HPDE6-E6E7 (cell line): ENCODE measurements at regions not wholly inside any gene's neighbourhood (a gene's known extent, or its start where the extent isn't known, plus 50 kb on each side); places are given as distances from the start of the nearest gene placed in this dataset.
"Not testable (repeated sequence)": the region's sequence is repeated elsewhere in the genome, so short reads cannot be mapped to it uniquely, and the experiment has no call there.

Experiments
- DNase-seq: peaks from one replicate; pipeline ENCODE4 v3.0.0; 2011; ENCODE audit warnings: missing footprints; ENCODE audit errors: extremely low spot score

- not testable (repeated sequence) for DNase-seq
Measured at GRCh38 chr2:95765925-95766910, 174.4 kb downstream of the TRIM43 start.

- DNase-seq: not testable (repeated sequence)
Measured at GRCh38 chr2:95767531-95767930, 175.7 kb downstream of the TRIM43 start.

DNA sequence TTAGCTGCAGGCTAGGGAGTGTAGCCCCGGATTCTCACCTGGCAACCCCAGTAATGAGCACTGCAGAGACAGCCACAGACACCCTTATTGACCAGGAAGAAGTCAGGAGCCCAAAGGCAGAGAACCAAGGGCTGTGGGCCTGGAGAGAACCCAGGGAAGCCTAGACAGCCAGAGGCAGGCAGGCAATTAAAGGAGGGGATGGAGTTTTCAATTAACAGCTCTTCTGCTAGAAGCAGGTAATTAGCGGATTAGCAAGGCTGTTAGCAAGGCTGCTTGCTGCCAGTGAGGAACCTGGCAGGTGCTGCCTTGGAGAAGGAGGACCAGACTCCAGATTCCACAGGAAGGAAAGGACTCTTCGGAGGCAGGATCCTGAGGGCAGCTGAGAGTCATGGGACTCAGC, 176.1 kb downstream of the TRIM43 start:
- DNase-seq: not testable (repeated sequence)

- not testable (repeated sequence) for DNase-seq
Measured at GRCh38 chr2:95769256-95769655, 177.5 kb downstream of the TRIM43 start.

- DNase-seq: not testable (repeated sequence)
Measured at GRCh38 chr2:95770726-95771125, 178.9 kb downstream of the TRIM43 start.

- DNase-seq: not testable (repeated sequence)
Measured at GRCh38 chr2:95774322-95775192, 182.8 kb downstream of the TRIM43 start.

DNA sequence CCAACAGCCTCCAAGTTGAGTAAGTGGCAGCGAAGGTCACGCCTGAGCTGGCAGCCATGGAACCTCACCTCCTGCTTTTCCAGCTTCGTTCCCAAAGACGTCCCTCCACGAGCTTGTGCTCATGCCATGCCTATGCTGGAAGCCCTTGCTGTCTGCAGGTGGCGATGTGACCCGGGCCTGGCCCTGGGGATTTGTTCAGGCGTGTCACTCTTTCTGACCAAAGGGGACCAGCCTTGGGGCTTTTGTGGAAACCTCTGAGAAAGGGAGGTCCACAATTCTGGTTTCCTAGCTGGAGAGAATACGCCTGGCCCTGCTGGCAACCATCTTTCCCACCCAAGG, 183.4 kb downstream of the TRIM43 start:
- not testable (repeated sequence) for DNase-seq
